ENCODE measurements at regions not wholly inside any gene's neighbourhood (a gene's known extent, or its start where the extent isn't known, plus 50 kb on each side); places are given as distances from the start of the nearest gene placed in this dataset.

GRCh38 chrX:52585892-52586291 is 68.8 kb downstream of the SSX7 start:
- H3K4me1 ChIP-seq, result no peaks in the 10 kb centered on the region
- no peaks in the 10 kb centered on the region for H3K36me3 ChIP-seq
- no peak for ATAC-seq
- no peak overlapping the region for H3K4me3 ChIP-seq
- no peak overlapping the region for H3K27ac ChIP-seq
- 60 to 61% methylated on average over 1 to 2 of the region's 3 CpGs for WGBS, 2 donors (ENCODE audit: low coverage in 1 of 2)
- no peaks in the 10 kb centered on the region for H3K9me3 ChIP-seq
- TF ChIP-seq POLR2AphosphoS5 (IDR thresholded peaks at IDR 0.05) (no peak), POLR2A (IDR thresholded peaks at IDR 0.05) (no peak), CTCF (IDR thresholded peaks at IDR 0.05) (no peak), EP300 (IDR thresholded peaks at IDR 0.05) (no peak)
- no peaks in the 10 kb centered on the region for H3K27me3 ChIP-seq

- no peak for ATAC-seq
- no peaks in the 10 kb centered on the region for H3K9me3 ChIP-seq
- H3K27me3 ChIP-seq, result no peaks in the 10 kb centered on the region
- no peaks in the 10 kb centered on the region for H3K36me3 ChIP-seq
- H3K27ac ChIP-seq, result no peak overlapping the region
- H3K4me1 ChIP-seq, result no peaks in the 10 kb centered on the region
- TF ChIP-seq CTCF (IDR thresholded peaks at IDR 0.05) (no peak), EP300 (IDR thresholded peaks at IDR 0.05) (no peak), POLR2A (IDR thresholded peaks at IDR 0.05) (no peak), POLR2AphosphoS5 (IDR thresholded peaks at IDR 0.05) (no peak)
- 90% methylated on average over 2 of the region's 15 CpGs; no CpG with 5 or more reads in 1 of the 2 donors for WGBS, 2 donors (ENCODE audit: low coverage in 1 of 2)
- H3K4me3 ChIP-seq, result no peak overlapping the region
These were observed 60.8 kb upstream of the XAGE1B start for GRCh38 chrX:52577464-52578173.

GRCh38 chrX:52576946-52577345 is 60.1 kb upstream of the XAGE1B start:
- no peak for TF ChIP-seq EP300 (IDR thresholded peaks at IDR 0.05)
- no peak overlapping the region for H3K4me3 ChIP-seq
- H3K27ac ChIP-seq, result no peak overlapping the region
- no peak for ATAC-seq
- no peaks in the 10 kb centered on the region for H3K27me3 ChIP-seq
- no peaks in the 10 kb centered on the region for H3K4me1 ChIP-seq
- WGBS, 2 donors (ENCODE audit: low coverage in 1 of 2), result 69% methylated on average over 2 of the region's 8 CpGs; no CpG with 5 or more reads in 1 of the 2 donors
- H3K9me3 ChIP-seq, result no peaks in the 10 kb centered on the region
- H3K36me3 ChIP-seq, result no peaks in the 10 kb centered on the region

- Histone ChIP-seq H3K27ac (no peak overlapping the region), H3K9me3 (no peaks in the 10 kb centered on the region)
These were observed 59.6 kb upstream of the XAGE1B start for GRCh38 chrX:52576474-52576873.

More at GRCh38 chrX:52576474-52576873, 59.6 kb upstream of the XAGE1B start:
- H3K4me3 ChIP-seq, result no peak overlapping the region
- H3K36me3 ChIP-seq, result no peaks in the 10 kb centered on the region
- no peak for ATAC-seq
- H3K4me1 ChIP-seq, result no peaks in the 10 kb centered on the region
- H3K27me3 ChIP-seq, result no peaks in the 10 kb centered on the region
- WGBS, 2 donors (ENCODE audit: low coverage in 1 of 2), result no CpG with 5 or more reads among the region's 5 CpGs
- TF ChIP-seq CTCF (IDR thresholded peaks at IDR 0.05) (no peak), POLR2AphosphoS5 (IDR thresholded peaks at IDR 0.05) (no peak), POLR2A (IDR thresholded peaks at IDR 0.05) (no peak), EP300 (IDR thresholded peaks at IDR 0.05) (no peak)

Measured in gastroesophageal sphincter (tissue), 4 donors.